ENCODE measurements at regions not wholly inside any gene's neighbourhood (a gene's known extent, or its start where the extent isn't known, plus 50 kb on each side); places are given as distances from the start of the nearest gene placed in this dataset.

- no peak for DNase-seq
Observed at GRCh38 chr12:107352347-107353081, 259.2 kb upstream of the CRY1 start.

GRCh38 chr12:107353312-107353711 lies 260.0 kb upstream of the CRY1 start:
- no peak for DNase-seq

- DNase-seq, result no peak
Observed at GRCh38 chr12:107355004-107355565, 261.7 kb upstream of the CRY1 start.

GRCh38 chr12:107355612-107356011 lies 262.3 kb upstream of the CRY1 start:
- no peak for DNase-seq

- DNase-seq, result no peak
Observed at GRCh38 chr12:107356266-107356936, 263.1 kb upstream of the CRY1 start.

GRCh38 chr12:107356937-107357295 lies 263.6 kb upstream of the CRY1 start:
- no peak for DNase-seq

- DNase-seq, result no peak
Observed at GRCh38 chr12:107359382-107359781, 266.0 kb upstream of the CRY1 start.

- no peak for DNase-seq
Observed at GRCh38 chr12:107360033-107360432, 266.7 kb upstream of the CRY1 start.

- no peak for DNase-seq
Observed at GRCh38 chr12:107360482-107360881, 267.1 kb upstream of the CRY1 start.

GRCh38 chr12:107361970-107362369 lies 268.6 kb upstream of the CRY1 start:
- no peak for DNase-seq

- no peak for DNase-seq
Observed at GRCh38 chr12:107362960-107363359, 269.6 kb upstream of the CRY1 start.

- DNase-seq, result no peak
Observed at GRCh38 chr12:107364875-107365518, 271.6 kb upstream of the CRY1 start.

- no peak for DNase-seq
Observed at GRCh38 chr12:107365703-107366102, 272.4 kb upstream of the CRY1 start.

- DNase-seq, result no peak
Observed at GRCh38 chr12:107366322-107366721, 273.0 kb upstream of the CRY1 start.

- no peak for DNase-seq
Observed at GRCh38 chr12:107368586-107368985, 275.2 kb upstream of the CRY1 start.

- DNase-seq, result no peak
Observed at GRCh38 chr12:107369006-107369405, 275.7 kb upstream of the CRY1 start.

- no peak for DNase-seq
Observed at GRCh38 chr12:107369679-107370078, 276.3 kb upstream of the CRY1 start.

- no peak for DNase-seq
Observed at GRCh38 chr12:107372229-107372658, 278.9 kb upstream of the CRY1 start.

GRCh38 chr12:107373238-107373809 lies 280.0 kb upstream of the CRY1 start:
- DNase-seq, result no peak

GRCh38 chr12:107374161-107374840 lies 281.0 kb upstream of the CRY1 start:
- no peak for DNase-seq

- no peak for DNase-seq
Observed at GRCh38 chr12:107375231-107375630, 281.9 kb upstream of the CRY1 start.

- no peak for DNase-seq
Observed at GRCh38 chr12:107377596-107378385, 284.4 kb upstream of the CRY1 start.

All from activated naive CD4-positive, alpha-beta T cell (primary cell).